ENCODE measurements at regions not wholly inside any gene's neighbourhood (a gene's known extent, or its start where the extent isn't known, plus 50 kb on each side); places are given as distances from the start of the nearest gene placed in this dataset.

- TF ChIP-seq ZC3H10 (CRISPR knock-in tag; IDR thresholded peaks at IDR 0.05) (peak; percentile 78; the same call in 1 of the 2 replicates), ZFP3 (CRISPR knock-in tag; IDR thresholded peaks at IDR 0.05) (no peak), ESRRG (CRISPR knock-in tag; IDR thresholded peaks at IDR 0.05) (no peak), GLIS3 (CRISPR knock-in tag; IDR thresholded peaks at IDR 0.05) (no peak), POU6F1 (CRISPR knock-in tag; IDR thresholded peaks at IDR 0.05; ENCODE audit: borderline replicate concordance, low read depth) (no peak), ISL1 (CRISPR knock-in tag; IDR thresholded peaks at IDR 0.05) (peak; percentile 96)
- TF ChIP-seq, protein P1, sequence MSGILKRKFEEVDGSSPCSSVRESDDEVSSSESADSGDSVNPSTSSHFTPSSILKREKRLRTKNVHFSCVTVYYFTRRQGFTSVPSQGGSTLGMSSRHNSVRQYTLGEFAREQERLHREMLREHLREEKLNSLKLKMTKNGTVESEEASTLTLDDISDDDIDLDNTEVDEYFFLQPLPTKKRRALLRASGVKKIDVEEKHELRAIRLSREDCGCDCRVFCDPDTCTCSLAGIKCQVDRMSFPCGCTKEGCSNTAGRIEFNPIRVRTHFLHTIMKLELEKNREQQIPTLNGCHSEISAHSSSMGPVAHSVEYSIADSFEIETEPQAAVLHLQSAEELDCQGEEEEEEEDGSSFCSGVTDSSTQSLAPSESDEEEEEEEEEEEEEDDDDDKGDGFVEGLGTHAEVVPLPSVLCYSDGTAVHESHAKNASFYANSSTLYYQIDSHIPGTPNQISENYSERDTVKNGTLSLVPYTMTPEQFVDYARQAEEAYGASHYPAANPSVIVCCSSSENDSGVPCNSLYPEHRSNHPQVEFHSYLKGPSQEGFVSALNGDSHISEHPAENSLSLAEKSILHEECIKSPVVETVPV (CRISPR knock-in tag; IDR thresholded peaks at IDR 0.05) = no peak; the same call in 1 of the 2 replicates
These were observed 1042.6 kb downstream of the PLA2G4A start (continued) for GRCh38 chr1:187871177-187871845.

DNA sequence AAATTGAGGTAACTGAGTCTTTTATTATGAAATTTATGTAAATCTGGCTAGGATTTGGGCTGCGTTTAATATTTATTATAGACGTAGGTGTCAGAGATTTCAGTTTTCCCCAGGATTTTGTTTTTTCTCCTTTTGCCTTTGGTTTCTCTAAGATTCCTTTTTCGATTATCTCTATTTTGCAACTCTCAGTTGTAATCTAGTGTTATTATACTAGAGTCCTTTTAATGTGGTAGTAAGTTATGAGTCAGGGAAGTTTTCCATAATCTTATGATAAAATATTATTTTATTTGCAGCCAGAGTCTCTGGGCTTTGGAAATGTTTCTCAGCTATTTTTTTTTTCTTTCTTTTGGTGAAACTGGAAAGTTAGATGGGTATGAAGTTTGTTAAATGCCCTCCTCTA lies 1043.8 kb downstream of the PLA2G4A start:
- TF ChIP-seq GLIS3 (CRISPR knock-in tag; IDR thresholded peaks at IDR 0.05) (no peak), ZFP3 (CRISPR knock-in tag; IDR thresholded peaks at IDR 0.05) (no peak), CREB5 (CRISPR knock-in tag; IDR thresholded peaks at IDR 0.05; ENCODE audit: low read depth) (no peak), RARB (CRISPR knock-in tag; IDR thresholded peaks at IDR 0.05) (no peak), POU6F1 (CRISPR knock-in tag; IDR thresholded peaks at IDR 0.05; ENCODE audit: borderline replicate concordance, low read depth) (no peak), ZNF565 (CRISPR knock-in tag; conservative IDR thresholded peaks at IDR 0.05; ENCODE audit: low read depth) (no peak)
- TF ChIP-seq, protein P1 (CRISPR knock-in tag; IDR thresholded peaks at IDR 0.05) = no peak
- ATAC-seq = no peak

DNA sequence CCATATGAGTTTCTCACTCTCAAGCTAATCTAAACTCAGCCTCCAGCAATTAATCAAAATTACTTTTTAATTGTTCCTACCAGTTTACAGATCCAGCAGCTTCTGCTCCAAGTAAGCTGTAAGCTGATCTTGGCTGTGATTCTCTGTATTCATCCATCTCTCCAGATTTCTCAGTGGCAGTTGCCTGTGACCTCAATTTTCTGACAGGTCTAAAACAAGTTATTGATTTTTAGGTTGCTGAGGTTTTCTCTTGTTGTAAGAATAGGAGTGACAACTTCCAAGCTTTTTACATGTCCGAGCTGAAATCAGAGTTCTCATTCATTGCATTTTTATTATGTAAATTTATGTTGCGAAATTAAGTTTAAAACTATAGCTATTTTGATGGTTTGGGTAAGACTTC lies 1044.4 kb downstream of the PLA2G4A start:
- ATAC-seq = no peak

More for the DNA sequence above, 1044.4 kb downstream of the PLA2G4A start:
- no peak for TF ChIP-seq PATZ1 (CRISPR knock-in tag; IDR thresholded peaks at IDR 0.05; ENCODE audit: borderline replicate concordance)
- no peak for TF ChIP-seq POU6F1 (CRISPR knock-in tag; IDR thresholded peaks at IDR 0.05; ENCODE audit: borderline replicate concordance, low read depth)
- TF ChIP-seq, protein P2, sequence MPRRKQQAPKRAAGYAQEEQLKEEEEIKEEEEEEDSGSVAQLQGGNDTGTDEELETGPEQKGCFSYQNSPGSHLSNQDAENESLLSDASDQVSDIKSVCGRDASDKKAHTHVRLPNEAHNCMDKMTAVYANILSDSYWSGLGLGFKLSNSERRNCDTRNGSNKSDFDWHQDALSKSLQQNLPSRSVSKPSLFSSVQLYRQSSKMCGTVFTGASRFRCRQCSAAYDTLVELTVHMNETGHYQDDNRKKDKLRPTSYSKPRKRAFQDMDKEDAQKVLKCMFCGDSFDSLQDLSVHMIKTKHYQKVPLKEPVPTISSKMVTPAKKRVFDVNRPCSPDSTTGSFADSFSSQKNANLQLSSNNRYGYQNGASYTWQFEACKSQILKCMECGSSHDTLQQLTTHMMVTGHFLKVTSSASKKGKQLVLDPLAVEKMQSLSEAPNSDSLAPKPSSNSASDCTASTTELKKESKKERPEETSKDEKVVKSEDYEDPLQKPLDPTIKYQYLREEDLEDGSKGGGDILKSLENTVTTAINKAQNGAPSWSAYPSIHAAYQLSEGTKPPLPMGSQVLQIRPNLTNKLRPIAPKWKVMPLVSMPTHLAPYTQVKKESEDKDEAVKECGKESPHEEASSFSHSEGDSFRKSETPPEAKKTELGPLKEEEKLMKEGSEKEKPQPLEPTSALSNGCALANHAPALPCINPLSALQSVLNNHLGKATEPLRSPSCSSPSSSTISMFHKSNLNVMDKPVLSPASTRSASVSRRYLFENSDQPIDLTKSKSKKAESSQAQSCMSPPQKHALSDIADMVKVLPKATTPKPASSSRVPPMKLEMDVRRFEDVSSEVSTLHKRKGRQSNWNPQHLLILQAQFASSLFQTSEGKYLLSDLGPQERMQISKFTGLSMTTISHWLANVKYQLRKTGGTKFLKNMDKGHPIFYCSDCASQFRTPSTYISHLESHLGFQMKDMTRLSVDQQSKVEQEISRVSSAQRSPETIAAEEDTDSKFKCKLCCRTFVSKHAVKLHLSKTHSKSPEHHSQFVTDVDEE (CRISPR knock-in tag; IDR thresholded peaks at IDR 0.05) = no peak
- no peak for TF ChIP-seq BACH2 (CRISPR knock-in tag; IDR thresholded peaks at IDR 0.05; ENCODE audit: borderline replicate concordance)
- TF ChIP-seq, protein P1 (CRISPR knock-in tag; IDR thresholded peaks at IDR 0.05) = no peak
- no peak for TF ChIP-seq PPARA (CRISPR knock-in tag; IDR thresholded peaks at IDR 0.05; ENCODE audit: borderline replicate concordance)
- no peak for TF ChIP-seq GLIS3 (CRISPR knock-in tag; IDR thresholded peaks at IDR 0.05)

All from SK-N-SH treated with all-trans-retinoic acid at 6 μM for 48 hours (cell line).